ENCODE measurements at regions not wholly inside any gene's neighbourhood (a gene's known extent, or its start where the extent isn't known, plus 50 kb on each side); places are given as distances from the start of the nearest gene placed in this dataset.

DNA sequence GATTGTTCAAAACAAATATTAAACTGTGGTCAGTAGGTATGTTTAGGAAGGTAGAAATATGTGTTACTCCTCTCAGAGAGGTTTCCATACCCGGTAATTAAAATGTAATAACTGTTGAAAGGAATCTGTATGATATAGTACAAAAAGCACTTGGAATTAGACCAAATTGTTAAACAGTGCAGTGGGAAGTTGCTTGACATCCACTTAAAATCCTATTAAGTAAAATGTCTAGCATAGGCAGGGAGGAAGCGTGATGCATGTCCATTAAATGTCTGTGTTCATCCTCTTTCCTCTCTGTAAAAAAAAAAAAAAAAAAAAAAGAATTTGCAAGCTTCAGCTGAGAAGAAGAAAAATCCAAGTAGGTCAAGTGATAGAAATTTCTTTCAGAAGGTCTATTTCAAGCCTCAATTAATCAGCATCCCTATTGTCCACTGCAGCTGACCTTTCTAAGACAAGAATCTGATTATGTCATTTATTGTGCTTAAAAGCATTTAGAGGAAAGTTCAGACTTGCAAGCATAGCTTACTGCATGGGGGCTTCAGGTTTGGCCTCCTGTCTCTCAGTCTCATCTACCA, 265.6 kb upstream of the RGS6 start:
- Histone ChIP-seq H3K27ac (ENCODE audit: low read depth in 1 of 2, low read length in 1 of 2) (no peak overlapping the region), H3K27me3 (ENCODE audit: control insufficient read depth in 3 of 3, insufficient read depth in 3 of 3, low read length in 2 of 3) (no peaks in the 10 kb centered on the region), H3K4me1 (ENCODE audit: control insufficient read depth in 5 of 5, insufficient read depth in 5 of 5, low read length in 5 of 5) (peaks cover 0 to 10% (median 0%) of the 10 kb centered on the region in 5 donors), H3K36me3 (ENCODE audit: control insufficient read depth in 4 of 4, insufficient read depth in 4 of 4, low read length in 4 of 4) (peaks cover 0 to 14% (median 4%) of the 10 kb centered on the region in 4 donors), H3K4me3 (no peak overlapping the region), H3K9me3 (ENCODE audit: control insufficient read depth in 4 of 4, insufficient read depth in 3 of 4, low read length in 3 of 4) (peaks cover 0 to 1% (median 0%) of the 10 kb centered on the region in 4 donors), H3K9ac (ENCODE audit: insufficient read depth in 1 of 2, low read length in 2 of 2) (no peak overlapping the region)
- TF ChIP-seq, protein P1, sequence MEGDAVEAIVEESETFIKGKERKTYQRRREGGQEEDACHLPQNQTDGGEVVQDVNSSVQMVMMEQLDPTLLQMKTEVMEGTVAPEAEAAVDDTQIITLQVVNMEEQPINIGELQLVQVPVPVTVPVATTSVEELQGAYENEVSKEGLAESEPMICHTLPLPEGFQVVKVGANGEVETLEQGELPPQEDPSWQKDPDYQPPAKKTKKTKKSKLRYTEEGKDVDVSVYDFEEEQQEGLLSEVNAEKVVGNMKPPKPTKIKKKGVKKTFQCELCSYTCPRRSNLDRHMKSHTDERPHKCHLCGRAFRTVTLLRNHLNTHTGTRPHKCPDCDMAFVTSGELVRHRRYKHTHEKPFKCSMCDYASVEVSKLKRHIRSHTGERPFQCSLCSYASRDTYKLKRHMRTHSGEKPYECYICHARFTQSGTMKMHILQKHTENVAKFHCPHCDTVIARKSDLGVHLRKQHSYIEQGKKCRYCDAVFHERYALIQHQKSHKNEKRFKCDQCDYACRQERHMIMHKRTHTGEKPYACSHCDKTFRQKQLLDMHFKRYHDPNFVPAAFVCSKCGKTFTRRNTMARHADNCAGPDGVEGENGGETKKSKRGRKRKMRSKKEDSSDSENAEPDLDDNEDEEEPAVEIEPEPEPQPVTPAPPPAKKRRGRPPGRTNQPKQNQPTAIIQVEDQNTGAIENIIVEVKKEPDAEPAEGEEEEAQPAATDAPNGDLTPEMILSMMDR (IDR thresholded peaks at IDR 0.05; ENCODE audit: control extremely low read depth, extremely low read depth): no peak
- ATAC-seq (ENCODE audit: insufficient read depth, low FRiP score) (no peak), DNase-seq (peak in 2 of 3 donors; percentile 42 to 51)
- WGBS, 2 donors: 84 to 90% methylated on average over 2 of the region's 2 CpGs

DNA sequence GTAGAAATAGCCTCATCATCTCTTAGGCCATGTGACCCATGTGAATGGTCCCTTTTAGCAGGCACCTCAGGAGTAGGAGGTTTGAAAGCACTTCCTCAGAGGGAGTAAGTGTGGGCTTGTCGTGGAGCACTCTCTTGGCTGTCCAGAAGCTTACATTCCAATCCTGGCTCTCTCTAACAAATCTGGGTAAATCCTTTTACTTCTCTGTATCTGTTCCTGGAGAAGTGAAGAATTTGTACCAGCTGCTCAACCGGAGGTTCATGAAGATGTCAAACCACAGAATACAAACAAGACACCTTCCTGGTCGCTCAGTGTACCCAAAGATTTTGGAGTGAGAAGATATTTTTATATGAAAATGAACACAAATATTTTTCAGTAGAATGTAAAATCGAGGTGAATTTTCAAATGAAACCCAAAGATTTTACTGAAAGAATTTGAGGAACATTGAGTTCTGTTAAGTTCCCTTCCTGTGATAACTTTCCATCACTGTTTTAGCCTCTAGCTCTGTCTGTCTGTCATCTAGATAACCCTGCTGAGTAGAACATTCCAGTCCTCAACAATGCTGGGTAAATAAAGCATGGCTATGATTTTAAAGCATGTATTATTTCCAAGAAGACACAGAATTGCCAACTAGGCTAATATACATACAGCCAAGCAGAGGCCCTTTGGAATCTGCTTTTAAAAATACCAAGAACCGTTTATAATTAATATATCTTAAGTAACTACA, 263.9 kb upstream of the RGS6 start:
- Histone ChIP-seq H3K36me3 (ENCODE audit: control insufficient read depth in 4 of 4, insufficient read depth in 4 of 4, low read length in 4 of 4) (peaks cover 0 to 13% (median 7%) of the 10 kb centered on the region in 4 donors), H3K27ac (ENCODE audit: low read depth in 1 of 2, low read length in 1 of 2) (no peak overlapping the region), H3K4me1 (ENCODE audit: control insufficient read depth in 5 of 5, insufficient read depth in 5 of 5, low read length in 5 of 5) (peaks cover 0 to 10% (median 0%) of the 10 kb centered on the region in 5 donors), H3K9ac (ENCODE audit: insufficient read depth in 1 of 2, low read length in 2 of 2) (no peak overlapping the region), H3K9me3 (ENCODE audit: control insufficient read depth in 4 of 4, insufficient read depth in 3 of 4, low read length in 3 of 4) (peaks cover 0 to 3% (median 0%) of the 10 kb centered on the region in 4 donors), H3K4me3 (no peak overlapping the region), H3K27me3 (ENCODE audit: control insufficient read depth in 3 of 3, insufficient read depth in 3 of 3, low read length in 2 of 3) (no peaks in the 10 kb centered on the region)
- DNase-seq (no peak), ATAC-seq (ENCODE audit: insufficient read depth, low FRiP score) (no peak)
- TF ChIP-seq, protein P1 (IDR thresholded peaks at IDR 0.05; ENCODE audit: control extremely low read depth, extremely low read depth): no peak
- WGBS, 2 donors: 71 to 87% methylated on average over 5 of the region's 5 CpGs

DNA sequence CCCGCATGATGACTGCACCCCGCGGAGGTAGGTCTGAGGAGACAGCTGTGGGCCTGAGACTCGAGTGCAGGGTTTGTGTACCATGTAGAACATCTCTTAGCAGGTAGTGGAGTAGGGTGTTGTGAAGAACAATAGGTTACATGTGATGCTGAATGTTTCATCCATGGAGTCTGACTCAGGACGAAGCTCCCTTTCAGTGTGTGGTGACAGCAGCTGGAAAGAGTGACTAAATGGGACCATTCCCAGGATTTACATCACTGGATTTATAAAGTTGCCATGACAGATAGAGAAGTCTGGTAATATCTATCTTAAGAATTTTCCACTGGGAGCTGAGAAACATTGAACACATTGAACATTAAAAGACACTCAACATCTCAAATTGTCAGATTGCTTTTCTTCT, 259.6 kb upstream of the RGS6 start:
- ATAC-seq (ENCODE audit: insufficient read depth, low FRiP score) (no peak), DNase-seq (no peak)
- TF ChIP-seq, protein P1 (IDR thresholded peaks at IDR 0.05; ENCODE audit: control extremely low read depth, extremely low read depth): no peak
- no peak overlapping the region for H3K27ac ChIP-seq (ENCODE audit: low read depth in 1 of 2, low read length in 1 of 2)
- H3K27me3 ChIP-seq (ENCODE audit: control insufficient read depth in 3 of 3, insufficient read depth in 3 of 3, low read length in 2 of 3): no peaks in the 10 kb centered on the region
- peaks cover 0 to 3% (median under 1%) of the 10 kb centered on the region in 4 donors for H3K9me3 ChIP-seq (ENCODE audit: control insufficient read depth in 4 of 4, insufficient read depth in 3 of 4, low read length in 3 of 4)
- no peak overlapping the region for H3K4me3 ChIP-seq
- no peak overlapping the region for H3K9ac ChIP-seq (ENCODE audit: insufficient read depth in 1 of 2, low read length in 2 of 2)
- H3K4me1 ChIP-seq (ENCODE audit: control insufficient read depth in 5 of 5, insufficient read depth in 5 of 5, low read length in 5 of 5): no peaks in the 10 kb centered on the region
- WGBS, 2 donors: 95 to 97% methylated on average over 5 of the region's 5 CpGs
- H3K36me3 ChIP-seq (ENCODE audit: control insufficient read depth in 4 of 4, insufficient read depth in 4 of 4, low read length in 4 of 4): peaks cover 0 to 15% (median 8%) of the 10 kb centered on the region in 4 donors

Data from lung (tissue), 11 donors.